ENCODE measurements at regions not wholly inside any gene's neighbourhood (a gene's known extent, or its start where the extent isn't known, plus 50 kb on each side); places are given as distances from the start of the nearest gene placed in this dataset. TPM values are rescaled to one million over a fixed set of nuclear protein-coding genes. Genes with fewer than 3 reads are reported as not detected.

- Histone ChIP-seq H3K4me1 (no peaks in the 10 kb centered on the region), H3K9me3 (no peaks in the 10 kb centered on the region), H3K27ac (no peak overlapping the region), H3K27me3 (no peaks in the 10 kb centered on the region), H3K4me3 (no peak overlapping the region), H3K36me3 (replicated peaks in 1 of 2; ENCODE audit: insufficient read depth in 1 of 2, low read depth in 2 of 2) (no peaks in the 10 kb centered on the region)
- ATAC-seq (no peak), DNase-seq (no peak)
- WGBS, 2 donors, result 62 to 69% methylated on average over 7 of the region's 7 CpGs
- intact Hi-C loops (cut with DNase I), result no loop called here
- no peak for TF ChIP-seq POLR2A (IDR thresholded peaks at IDR 0.05)
- TF ChIP-seq CTCF (IDR thresholded peaks at IDR 0.05), result no peak
Measured at GRCh38 chr4:123346330-123346940, 50.2 kb upstream of the SPRY1 start.

Small RNAs in the stretch of these regions (small RNA-seq; reads per million reads assigned to genes)
- not detected for gene AC026402.1
